Activated CD4-positive, alpha-beta T cell treated with anti-CD3 and anti-CD28 coated beads, Interleukin-2, amount 10 ng/mL, durations not matched to agents 7 days and 5 days (primary cell): ENCODE measurements at regions not wholly inside any gene's neighbourhood (a gene's known extent, or its start where the extent isn't known, plus 50 kb on each side); places are given as distances from the start of the nearest gene placed in this dataset.

Experiments
- CTCF ChIA-PET: fragments of 350-600 bp; sonication (Branson Sonifier 250); formaldehyde crosslinking; loops from one replicate; lab custom pipeline; 2021; ENCODE audit warnings: antibody characterized with exemption; lab: Charles Lee
- POLR2A ChIA-PET: fragments of 350-600 bp; sonication (Branson Sonifier 250); formaldehyde crosslinking; loops from one replicate; lab custom pipeline; 2021; ENCODE audit warnings: antibody characterized with exemption; lab: Charles Lee
- DNase-seq: peaks from one replicate; pipeline ENCODE4 v3.0.0-alpha.2; 2020
- H3K27ac Mint-ChIP-seq: one replicate; pipeline ENCODE4 v1.8.0; 2021; ENCODE audit warnings: mild to moderate bottlenecking, moderate library complexity, mixed read lengths
- H3K27me3 Mint-ChIP-seq: one replicate; pipeline ENCODE4 v1.8.0; 2021; ENCODE audit warnings: mixed read lengths
- H3K36me3 Mint-ChIP-seq: one replicate; pipeline ENCODE4 v1.8.0; 2021; ENCODE audit warnings: low read depth, mixed read lengths
- H3K4me1 Mint-ChIP-seq: one replicate; pipeline ENCODE4 v1.8.0; 2021; ENCODE audit warnings: mixed read lengths
- H3K4me3 Mint-ChIP-seq: one replicate; pipeline ENCODE4 v1.8.0; 2021; ENCODE audit warnings: mild to moderate bottlenecking, moderate library complexity, mixed read lengths
- H3K9me3 Mint-ChIP-seq: one replicate; pipeline ENCODE4 v1.8.0; 2021; ENCODE audit warnings: mixed read lengths

DNA sequence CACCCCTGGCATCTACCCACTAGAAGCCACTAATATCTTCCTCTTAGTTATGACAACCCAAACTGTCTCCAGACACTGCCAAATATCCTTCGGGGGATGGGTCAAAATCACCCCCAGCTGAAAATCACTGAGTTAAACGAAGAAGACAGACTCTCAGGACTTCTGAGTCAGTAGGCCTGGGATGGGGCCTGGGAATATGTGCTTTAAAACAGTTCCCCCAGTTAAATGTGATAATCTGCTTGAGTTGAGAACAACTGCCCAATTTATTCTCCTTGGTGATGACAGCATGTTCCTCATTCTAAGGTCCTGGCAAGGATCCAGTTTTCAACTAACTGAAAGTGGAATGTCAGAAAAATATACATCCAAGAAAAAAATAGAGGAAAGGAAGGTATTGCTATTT lies 52.4 kb downstream of the CBLL2 start:
- ChIA-PET POLR2A (no interaction called here), CTCF (no interaction called here)
- Mint-ChIP-seq H3K27ac (no peak overlapping the region), H3K27me3 (no peaks in the 10 kb centered on the region), H3K9me3 (no peaks in the 10 kb centered on the region), H3K36me3 (no peaks in the 10 kb centered on the region), H3K4me3 (no peak overlapping the region), H3K4me1 (no peaks in the 10 kb centered on the region)
- DNase-seq: no peak

DNA sequence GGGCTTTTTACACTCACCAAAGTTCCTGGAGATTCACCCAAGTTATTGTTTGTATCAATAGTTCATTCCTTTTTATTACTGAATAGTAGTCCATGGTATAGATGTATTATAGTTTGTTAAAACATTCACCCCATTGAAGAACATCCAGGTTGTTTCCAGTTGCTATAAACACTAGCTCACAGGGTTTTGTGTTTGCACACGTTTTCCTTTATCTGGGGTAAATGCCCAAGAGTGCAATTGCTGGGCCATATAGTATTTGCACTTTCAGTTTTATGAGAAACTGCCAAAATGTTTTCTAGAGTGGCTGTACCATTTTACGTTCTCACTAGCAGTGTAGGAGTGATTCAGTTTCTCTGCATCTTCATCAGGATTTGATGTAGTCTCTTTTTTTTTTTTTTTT lies 57.1 kb downstream of the CBLL2 start:
- no peaks in the 10 kb centered on the region for H3K9me3 Mint-ChIP-seq
- POLR2A ChIA-PET: no interaction called here
- no peaks in the 10 kb centered on the region for H3K4me1 Mint-ChIP-seq
- CTCF ChIA-PET: no interaction called here
- no peak overlapping the region for H3K4me3 Mint-ChIP-seq
- H3K36me3 Mint-ChIP-seq: no peaks in the 10 kb centered on the region
- no peak overlapping the region for H3K27ac Mint-ChIP-seq
- DNase-seq: no peak
- H3K27me3 Mint-ChIP-seq: no peaks in the 10 kb centered on the region

DNA sequence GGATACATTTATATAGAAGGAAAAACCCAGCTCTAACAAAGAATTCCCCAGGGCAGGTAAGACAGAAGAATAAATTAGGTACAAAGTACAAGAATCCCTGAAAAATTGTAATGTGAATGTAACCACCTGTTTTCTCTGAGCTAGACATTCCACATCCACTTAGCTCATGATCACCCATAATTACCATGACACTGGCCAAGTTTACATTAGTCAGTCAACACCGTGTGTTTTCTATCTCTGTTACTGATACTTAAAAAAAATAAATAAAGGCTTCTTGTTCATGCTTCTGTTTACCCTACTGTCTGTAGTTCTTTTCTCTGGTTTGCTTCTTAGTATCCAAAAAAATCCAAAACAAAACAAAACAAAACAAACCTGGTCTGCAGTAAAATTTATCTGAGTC lies 66.0 kb downstream of the CBLL2 start:
- ChIA-PET CTCF (no interaction called here), POLR2A (no interaction called here)

DNA sequence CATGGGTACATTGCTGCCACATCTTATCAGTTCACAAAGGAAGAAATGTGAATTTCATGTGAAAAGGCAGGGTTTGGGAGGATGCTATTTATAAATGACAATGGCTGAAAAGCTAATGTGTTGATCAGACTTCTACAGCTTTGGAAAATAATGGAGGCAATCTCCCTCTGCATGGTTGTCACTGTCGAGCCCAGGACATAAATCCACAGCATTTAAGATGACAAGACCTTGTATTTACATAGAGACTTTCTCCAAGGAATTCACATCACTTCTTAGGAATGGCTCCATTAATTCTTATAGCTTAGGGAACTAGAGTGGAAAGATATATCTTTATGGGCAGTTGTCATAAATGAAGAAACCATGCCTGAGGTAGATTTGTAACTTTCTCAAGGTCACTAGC lies 66.7 kb downstream of the CBLL2 start:
- no peaks in the 10 kb centered on the region for H3K9me3 Mint-ChIP-seq
- H3K4me1 Mint-ChIP-seq: no peaks in the 10 kb centered on the region
- no peaks in the 10 kb centered on the region for H3K27me3 Mint-ChIP-seq
- no peak overlapping the region for H3K4me3 Mint-ChIP-seq
- no peak for DNase-seq
- no peaks in the 10 kb centered on the region for H3K36me3 Mint-ChIP-seq
- no peak overlapping the region for H3K27ac Mint-ChIP-seq
- POLR2A ChIA-PET: no interaction called here
- CTCF ChIA-PET: no interaction called here

More for the DNA sequence above, 66.0 kb downstream of the CBLL2 start:
- H3K9me3 Mint-ChIP-seq: no peaks in the 10 kb centered on the region
- no peaks in the 10 kb centered on the region for H3K36me3 Mint-ChIP-seq
- DNase-seq: no peak
- no peaks in the 10 kb centered on the region for H3K27me3 Mint-ChIP-seq
- no peak overlapping the region for H3K27ac Mint-ChIP-seq
- H3K4me3 Mint-ChIP-seq: no peak overlapping the region
- no peaks in the 10 kb centered on the region for H3K4me1 Mint-ChIP-seq

DNA sequence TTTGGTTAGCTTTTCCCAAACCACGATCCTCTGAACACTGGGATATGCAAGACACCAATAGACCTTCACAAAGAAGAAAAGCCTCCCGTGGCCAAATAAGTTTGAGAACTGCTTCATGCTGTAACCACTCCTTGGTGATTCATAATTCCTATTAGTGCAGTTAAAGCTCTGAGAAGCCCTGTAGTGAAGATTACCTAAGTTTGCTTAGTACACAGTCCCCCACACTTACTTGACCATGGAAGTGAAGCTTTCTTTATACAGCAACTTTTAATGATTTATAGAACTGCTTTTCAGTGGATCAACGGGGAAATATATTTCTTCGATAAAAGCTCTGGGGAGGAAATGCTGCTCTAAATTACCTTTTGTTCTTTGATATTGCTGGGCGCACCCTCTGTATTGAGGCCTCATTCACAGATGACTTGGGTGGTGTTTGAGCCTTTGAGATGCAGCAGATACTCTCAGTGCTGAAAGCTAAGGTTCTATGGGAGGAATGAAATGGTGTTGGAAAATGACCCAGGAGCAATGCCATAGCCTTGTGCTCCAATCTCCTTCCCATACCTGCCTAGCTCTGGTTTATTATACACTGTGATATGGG lies 67.4 kb downstream of the CBLL2 start:
- Mint-ChIP-seq H3K4me3 (no peak overlapping the region), H3K4me1 (no peaks in the 10 kb centered on the region), H3K9me3 (no peaks in the 10 kb centered on the region), H3K27me3 (no peaks in the 10 kb centered on the region), H3K27ac (no peak overlapping the region), H3K36me3 (no peaks in the 10 kb centered on the region)
- POLR2A ChIA-PET: no interaction called here
- no peak for DNase-seq
- CTCF ChIA-PET: no interaction called here

DNA sequence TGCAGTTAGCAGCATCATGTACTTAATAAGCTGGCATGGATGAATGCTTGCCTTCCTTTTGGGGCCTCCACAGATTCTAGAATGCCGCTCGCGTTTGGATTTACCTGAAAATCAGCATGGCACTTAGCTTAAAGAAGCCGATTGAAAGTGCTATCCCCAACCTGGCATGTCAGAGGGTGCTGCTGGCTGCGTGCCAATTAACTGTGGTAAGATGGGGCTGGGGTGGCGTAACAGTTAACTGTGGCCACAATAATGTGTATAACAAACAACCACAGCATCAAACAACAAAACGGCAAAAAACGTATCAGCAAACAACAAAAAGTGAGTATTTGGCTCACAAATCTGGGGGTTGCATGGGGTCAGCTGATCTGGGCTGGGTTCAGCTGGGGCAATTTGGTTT lies 70.5 kb downstream of the CBLL2 start:
- Mint-ChIP-seq H3K27ac (no peak overlapping the region), H3K4me3 (no peak overlapping the region), H3K9me3 (no peaks in the 10 kb centered on the region), H3K27me3 (no peaks in the 10 kb centered on the region), H3K36me3 (no peaks in the 10 kb centered on the region), H3K4me1 (no peaks in the 10 kb centered on the region)
- DNase-seq: no peak
- ChIA-PET CTCF (no interaction called here), POLR2A (no interaction called here)

DNA sequence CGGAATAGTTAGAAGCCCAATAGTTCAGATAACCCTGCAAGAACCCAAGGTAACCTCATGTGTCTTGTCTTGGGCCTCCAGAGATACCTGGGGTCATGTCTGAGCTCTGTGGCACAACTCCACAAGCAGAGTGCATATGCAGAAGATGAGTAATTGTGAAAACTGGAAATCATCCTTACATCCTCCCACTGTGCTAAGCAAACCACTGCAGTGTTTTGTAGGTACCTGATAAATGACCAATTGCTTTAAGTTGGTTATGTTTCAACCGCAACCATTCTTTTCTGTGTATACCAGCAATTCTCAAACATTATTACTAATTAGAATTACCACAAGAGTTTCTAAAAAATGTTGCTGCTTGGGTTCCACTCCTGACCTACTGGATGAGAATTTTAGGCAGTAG lies 73.2 kb downstream of the CBLL2 start:
- Mint-ChIP-seq H3K4me3 (no peak overlapping the region), H3K36me3 (no peaks in the 10 kb centered on the region), H3K27me3 (no peaks in the 10 kb centered on the region), H3K9me3 (no peaks in the 10 kb centered on the region), H3K27ac (no peak overlapping the region), H3K4me1 (no peaks in the 10 kb centered on the region)
- DNase-seq: no peak
- POLR2A ChIA-PET: no interaction called here
- CTCF ChIA-PET: no interaction called here

DNA sequence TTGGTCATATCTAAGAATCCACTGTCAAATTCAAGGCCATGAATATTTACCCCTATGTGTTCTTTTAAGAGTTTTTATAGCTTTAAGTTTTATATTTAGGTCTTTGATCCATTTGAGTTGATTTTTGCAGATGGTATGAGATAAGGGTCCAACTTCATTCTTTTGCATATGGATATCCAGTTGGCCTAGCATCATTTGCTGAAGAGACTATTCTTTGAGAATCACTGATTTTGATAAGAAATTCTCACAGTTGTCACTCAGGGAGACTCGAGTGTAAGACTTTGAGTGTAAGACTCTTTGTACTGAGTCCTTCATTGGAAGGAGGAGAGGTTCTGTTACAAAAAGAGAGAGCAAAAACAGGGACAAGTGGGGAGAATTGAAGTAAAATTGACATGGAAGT lies 74.8 kb downstream of the CBLL2 start:
- ChIA-PET POLR2A (no interaction called here), CTCF (no interaction called here)
- Mint-ChIP-seq H3K9me3 (no peaks in the 10 kb centered on the region), H3K27ac (no peak overlapping the region), H3K27me3 (no peaks in the 10 kb centered on the region), H3K4me1 (no peaks in the 10 kb centered on the region), H3K36me3 (no peaks in the 10 kb centered on the region), H3K4me3 (no peak overlapping the region)
- no peak for DNase-seq

DNA sequence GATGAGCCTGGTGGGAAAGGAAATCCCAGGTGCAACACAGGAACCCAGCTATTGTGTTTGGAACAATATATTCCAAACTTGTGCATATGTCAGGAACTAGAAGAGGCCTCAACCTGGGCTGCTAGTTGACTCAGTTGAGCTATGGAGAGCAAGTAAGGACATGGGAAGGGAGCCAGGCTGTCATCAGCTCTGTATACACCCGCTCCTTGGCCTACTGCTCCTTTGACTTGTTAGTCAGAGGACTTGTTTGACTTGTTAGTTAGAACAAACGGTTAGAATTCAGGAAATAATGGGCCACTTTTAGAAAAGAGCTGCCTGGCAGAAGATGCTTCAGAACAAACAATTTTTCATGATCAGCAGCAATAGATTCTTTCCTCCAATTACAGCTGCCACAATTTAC lies 76.4 kb downstream of the CBLL2 start:
- ChIA-PET CTCF (no interaction called here), POLR2A (no interaction called here)
- Mint-ChIP-seq H3K9me3 (no peaks in the 10 kb centered on the region), H3K27ac (no peak overlapping the region), H3K4me1 (no peaks in the 10 kb centered on the region), H3K36me3 (no peaks in the 10 kb centered on the region), H3K27me3 (no peaks in the 10 kb centered on the region), H3K4me3 (no peak overlapping the region)
- no peak for DNase-seq

DNA sequence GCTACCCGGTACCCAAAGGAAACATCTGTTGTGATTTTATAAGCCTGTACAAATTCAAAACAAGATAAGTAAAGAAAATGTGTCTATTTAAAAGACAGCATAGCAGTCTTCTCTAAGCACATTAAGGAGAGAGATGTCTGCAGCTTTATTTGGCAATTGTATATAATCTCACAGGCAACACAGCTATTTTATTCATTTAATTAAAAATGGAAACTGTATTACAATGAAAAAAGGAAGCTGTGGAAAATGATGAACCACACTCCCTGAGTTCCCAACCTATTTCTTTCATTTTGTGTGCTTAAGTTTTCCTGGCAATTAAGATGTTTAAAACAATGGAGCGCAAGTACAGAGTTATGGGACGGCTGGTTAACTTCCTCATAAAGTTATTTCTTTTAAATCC lies 78.4 kb downstream of the CBLL2 start:
- Mint-ChIP-seq H3K27ac (no peak overlapping the region), H3K9me3 (no peaks in the 10 kb centered on the region), H3K36me3 (no peaks in the 10 kb centered on the region), H3K4me3 (no peak overlapping the region), H3K27me3 (no peaks in the 10 kb centered on the region), H3K4me1 (no peaks in the 10 kb centered on the region)
- CTCF ChIA-PET: no interaction called here
- POLR2A ChIA-PET: no interaction called here
- DNase-seq: no peak

DNA sequence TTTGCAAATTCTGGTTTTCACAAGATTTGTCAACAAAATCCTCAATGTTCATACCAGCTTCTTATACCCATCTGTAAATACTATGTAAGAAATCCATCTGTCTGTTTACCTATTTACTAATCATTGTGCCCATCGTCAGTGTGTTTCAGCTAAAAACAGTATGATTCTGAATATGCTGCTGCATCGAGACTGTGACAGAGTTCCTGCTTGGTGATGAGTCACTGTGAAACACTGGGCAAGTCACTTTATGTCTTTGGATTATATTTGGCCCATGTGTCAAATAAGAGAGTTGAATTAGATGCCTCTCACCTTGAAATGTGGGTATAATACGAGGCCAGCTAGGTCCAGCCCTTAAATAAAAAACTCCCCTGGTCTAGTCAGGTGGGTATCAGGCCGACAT lies 79.3 kb downstream of the CBLL2 start:
- H3K27me3 Mint-ChIP-seq: no peaks in the 10 kb centered on the region
- no peaks in the 10 kb centered on the region for H3K9me3 Mint-ChIP-seq
- no peaks in the 10 kb centered on the region for H3K36me3 Mint-ChIP-seq
- H3K4me1 Mint-ChIP-seq: no peaks in the 10 kb centered on the region
- no peak overlapping the region for H3K4me3 Mint-ChIP-seq
- DNase-seq: no peak
- H3K27ac Mint-ChIP-seq: no peak overlapping the region
- CTCF ChIA-PET: no interaction called here
- POLR2A ChIA-PET: no interaction called here

DNA sequence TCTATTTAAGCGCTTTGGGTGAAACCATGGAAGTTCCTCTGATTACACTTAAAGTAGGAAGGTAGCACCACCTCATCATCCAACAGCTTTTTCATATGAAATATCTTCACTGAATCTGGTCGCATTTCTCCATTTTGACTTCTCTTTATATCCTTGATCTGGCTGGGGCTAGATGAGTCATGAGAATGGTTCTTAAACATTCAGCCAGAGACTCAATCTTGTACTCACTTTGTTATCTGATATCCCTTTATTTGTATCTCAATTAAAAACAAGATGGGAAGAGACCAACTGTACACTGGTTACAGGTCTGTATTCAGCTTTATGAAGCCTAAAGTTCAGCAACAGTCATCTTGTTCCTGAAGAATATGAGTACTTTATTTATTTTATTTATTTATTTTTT lies 84.9 kb downstream of the CBLL2 start:
- no peaks in the 10 kb centered on the region for H3K4me1 Mint-ChIP-seq
- ChIA-PET POLR2A (no interaction called here), CTCF (no interaction called here)
- H3K9me3 Mint-ChIP-seq: no peaks in the 10 kb centered on the region
- no peak overlapping the region for H3K27ac Mint-ChIP-seq
- no peak for DNase-seq
- H3K27me3 Mint-ChIP-seq: no peaks in the 10 kb centered on the region
- no peaks in the 10 kb centered on the region for H3K36me3 Mint-ChIP-seq
- no peak overlapping the region for H3K4me3 Mint-ChIP-seq

DNA sequence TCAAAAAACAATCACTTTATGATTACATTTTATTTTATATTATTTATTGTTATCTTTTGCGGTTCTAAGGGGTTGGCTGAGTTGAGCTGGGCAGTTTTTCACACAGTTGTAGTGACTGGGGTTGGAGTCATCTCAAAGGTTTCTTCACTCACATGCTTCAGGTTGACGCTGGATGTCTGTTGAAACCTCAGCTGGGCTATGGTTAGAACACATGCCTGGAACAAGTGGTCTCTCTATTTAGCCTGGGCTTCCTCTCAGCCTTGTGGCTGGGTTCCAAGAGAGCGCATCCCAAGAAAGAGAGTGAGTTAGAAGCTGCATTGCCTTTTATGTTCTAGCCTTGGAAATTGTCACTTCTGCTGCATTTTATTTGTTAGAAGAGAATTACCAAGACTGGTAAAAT lies 87.4 kb downstream of the CBLL2 start:
- Mint-ChIP-seq H3K27me3 (no peaks in the 10 kb centered on the region), H3K4me3 (no peak overlapping the region)
- POLR2A ChIA-PET: no interaction called here

DNA sequence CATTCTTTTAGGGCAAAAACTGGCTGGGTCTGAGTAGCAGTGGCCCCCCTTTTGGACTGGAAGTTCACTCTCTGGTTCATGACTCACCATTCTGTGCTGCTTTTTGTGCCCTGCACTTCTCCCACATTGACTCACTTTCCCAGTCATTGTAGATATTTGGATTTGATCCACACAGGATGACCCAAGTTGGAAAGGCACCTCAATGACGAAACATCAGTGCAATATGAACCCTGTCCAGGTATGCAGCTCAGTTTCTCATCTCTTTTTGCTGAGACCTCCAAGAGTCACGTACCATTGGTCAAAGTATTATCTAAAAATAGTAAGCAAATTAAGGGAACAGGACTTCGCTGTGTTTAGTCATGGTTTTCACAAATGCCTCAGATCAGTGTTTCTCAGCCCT lies 92.7 kb downstream of the CBLL2 start:
- Mint-ChIP-seq H3K27me3 (no peaks in the 10 kb centered on the region), H3K4me3 (no peak overlapping the region), H3K9me3 (no peaks in the 10 kb centered on the region), H3K27ac (no peak overlapping the region), H3K4me1 (no peaks in the 10 kb centered on the region), H3K36me3 (no peaks in the 10 kb centered on the region)
- ChIA-PET CTCF (no interaction called here), POLR2A (no interaction called here)
- no peak for DNase-seq

More for the DNA sequence above, 87.4 kb downstream of the CBLL2 start:
- H3K4me1 Mint-ChIP-seq: no peaks in the 10 kb centered on the region
- H3K36me3 Mint-ChIP-seq: no peaks in the 10 kb centered on the region
- no peak for DNase-seq
- no peak overlapping the region for H3K27ac Mint-ChIP-seq
- CTCF ChIA-PET: no interaction called here
- H3K9me3 Mint-ChIP-seq: no peaks in the 10 kb centered on the region
